K562 (cell line): ENCODE measurements at regions not wholly inside any gene's neighbourhood (a gene's known extent, or its start where the extent isn't known, plus 50 kb on each side); places are given as distances from the start of the nearest gene placed in this dataset.

Experiments used
- ATAC-seq: fragments of 200-7000 bp; cut with Tn5 transposase; 3 replicates; pipeline ENCODE4 v1.9.1; 2020; ENCODE audit warnings: moderate library complexity
- BruUV-seq: library from RNA; stranded (reverse); fragments of 400-500 nt; replicated peaks from 2 replicates; lab custom pipeline; 2021; lab: Mats Ljungman, UMichigan
- CTCF ChIA-PET: fragments of 300-600 bp; formaldehyde crosslinking; extraction: SDS; loops from one replicate; lab custom pipeline; 2021; ENCODE audit warnings: low intra/inter-chr PET ratio; lab: Yijun Ruan, JAX
- POLR2A ChIA-PET: fragments of 300-600, 350-650 bp; sonication (Branson Sonifier 250); formaldehyde crosslinking; extraction: SDS; loops from one replicate; lab custom pipeline; 2021; ENCODE audit warnings: antibody characterized with exemption, inconsistent platforms; lab: Yijun Ruan, JAX
- DNase-seq, 4 experiments: peaks; one replicate each; pipeline versions ENCODE4 v3.0.0 to v3.0.0-alpha.2; 2011 to 2018; ENCODE audit warnings: low spot score in 3 of 4, mixed read lengths in 3 of 4; ENCODE audit errors: extremely low read depth in 1 of 4
- FAIRE-seq: peaks from 2 replicates; lab custom pipeline; 2011; peaks lifted over from hg19 to GRCh38; lab: Jason Lieb, UNC
- H2AFZ ChIP-seq: 2 replicates; pipeline ENCODE4 v1.6.0; 2011; ENCODE audit warnings: low read depth, low read length, control low read depth, inconsistent platforms
- H3K27ac ChIP-seq: fragments of 200-600 bp; 3 replicates; pipeline ENCODE4 v1.8.0; 2011; ENCODE audit warnings: low read depth, mild to moderate bottlenecking, control low read depth, inconsistent platforms, low read length, moderate library complexity, mixed read lengths; ENCODE audit errors: extremely low read depth
- H3K27me3 ChIP-seq, 2 experiments: fragments of 300-600 bp in 1 of 2; 2 replicates in 1 of 2; 3 replicates in 1 of 2; pipeline versions ENCODE4 v1.6.0 to v1.8.0; 2011; ENCODE audit warnings: inconsistent platforms in 2 of 2, low read length in 2 of 2, mild to moderate bottlenecking in 1 of 2, mixed read lengths in 1 of 2, moderate library complexity in 1 of 2; ENCODE audit not compliant: control insufficient read depth in 2 of 2, insufficient read depth in 2 of 2
- H3K36me3 ChIP-seq: fragments of 300-600 bp; 3 replicates; pipeline ENCODE4 v1.8.0; 2011; ENCODE audit warnings: mild to moderate bottlenecking, low read length, inconsistent platforms; ENCODE audit not compliant: control insufficient read depth, insufficient read depth
- H3K4me1 ChIP-seq, 2 experiments: fragments of 200-600 bp in 1 of 2; replicated peaks in 1 of 2; 2 replicates in 1 of 2; 3 replicates in 1 of 2; pipeline versions ENCODE4 v1.5.1 to v1.8.0; 2011; ENCODE audit warnings: inconsistent platforms in 2 of 2, low read length in 2 of 2, mild to moderate bottlenecking in 1 of 2, mixed read lengths in 1 of 2, moderate library complexity in 1 of 2; ENCODE audit not compliant: control insufficient read depth in 2 of 2, insufficient read depth in 2 of 2
- H3K4me2 ChIP-seq: 2 replicates; pipeline ENCODE4 v1.6.1; 2011; ENCODE audit warnings: low read length, control low read depth, inconsistent platforms, mixed read lengths; ENCODE audit not compliant: insufficient read depth
- H3K4me3 ChIP-seq: fragments of 200-600 bp; sonication (generic), shearing (Covaris generic); 2 replicates; pipeline ENCODE4 v1.5.1; 2016; ENCODE audit warnings: control low read depth, inconsistent platforms
- H3K79me2 ChIP-seq: fragments of 200-600 bp; 3 replicates; pipeline ENCODE4 v1.8.0; 2011; ENCODE audit warnings: low read length, inconsistent platforms; ENCODE audit not compliant: control insufficient read depth, insufficient read depth
- H3K9ac ChIP-seq, 2 experiments: 2 replicates each; pipeline versions ENCODE4 v1.6.0 to v1.6.1; 2011; ENCODE audit warnings: low read depth in 2 of 2, low read length in 2 of 2, control low read depth in 1 of 2, inconsistent platforms in 1 of 2, mild to moderate bottlenecking in 1 of 2, mixed read lengths in 1 of 2; ENCODE audit not compliant: insufficient read depth in 1 of 2
- H3K9me1 ChIP-seq: one replicate; pipeline ENCODE4 v1.6.0; 2011; ENCODE audit warnings: inconsistent platforms, mild to moderate bottlenecking, low read length, moderate library complexity; ENCODE audit not compliant: control insufficient read depth, insufficient read depth
- H3K9me3 ChIP-seq: replicated peaks from 2 replicates; pipeline ENCODE4 v1.5.1; 2011; ENCODE audit warnings: low read depth, low read length, inconsistent platforms; ENCODE audit not compliant: control insufficient read depth, insufficient read depth
- H4K20me1 ChIP-seq: replicated peaks from 2 replicates; pipeline ENCODE4 v1.6.1; 2011; ENCODE audit warnings: low read length, inconsistent platforms, mixed read lengths; ENCODE audit not compliant: control insufficient read depth, insufficient read depth
- ELF2 ChIP-seq: fragments of 250-450 bp; sonication (Bioruptor Pico); IDR thresholded peaks from 2 replicates; pipeline ENCODE4 v1.5.0; 2021; ENCODE audit warnings: mild to moderate bottlenecking
- HMG20A ChIP-seq: fragments of 450-650 bp; formaldehyde crosslinking; conservative IDR thresholded peaks from 2 replicates; pipeline ENCODE4 v1.4.0; 2020; ENCODE audit warnings: mild to moderate bottlenecking, mixed read lengths
- JUN ChIP-seq, 2 experiments: sonication (generic) in 1 of 2; formaldehyde crosslinking in 1 of 2; IDR thresholded peaks; 2 replicates each; pipeline versions ENCODE4 v1.6.1 to v1.8.0; 2012 to 2022; ENCODE audit warnings: borderline replicate concordance in 2 of 2, mild to moderate bottlenecking in 2 of 2, improper control_type of control experiment in 1 of 2, low read depth in 1 of 2, low read length in 1 of 2, missing genetic modification reagents in 1 of 2
- LEF1 ChIP-seq: fragments of 450-650 bp; IDR thresholded peaks from 2 replicates; pipeline ENCODE4 v1.6.1; 2016; ENCODE audit warnings: mild to moderate bottlenecking
- MTA2 ChIP-seq: fragments of 450-650 bp; IDR thresholded peaks from 2 replicates; pipeline ENCODE4 v1.6.1; 2016; ENCODE audit warnings: low read depth
- RBM34 ChIP-seq: fragments of 200-400 bp; formaldehyde crosslinking; IDR thresholded peaks from 2 replicates; pipeline ENCODE4 v1.6.1; 2018; ENCODE audit warnings: low read length, borderline replicate concordance; ENCODE audit not compliant: insufficient read depth
- RFX5 ChIP-seq: IDR thresholded peaks from 2 replicates; pipeline ENCODE4 v1.6.1; 2011; ENCODE audit warnings: low read depth, mild to moderate bottlenecking, improper control_type of control experiment, low read length
- SOX6 ChIP-seq: fragments of 450-650 bp; IDR thresholded peaks from 2 replicates; pipeline ENCODE4 v1.6.1; 2014; ENCODE audit warnings: mild to moderate bottlenecking
- ZC3H8 ChIP-seq: fragments of 450-650 bp; IDR thresholded peaks from 2 replicates; pipeline ENCODE4 v1.6.1; 2017
- WGBS: fragments of 100-300 bp; shearing (Covaris generic); methylation state at CpG from one replicate; pipeline ENCODE4 v1.1.6; 2016; ENCODE audit warnings: low coverage, mixed read lengths; ENCODE audit not compliant: insufficient coverage; ENCODE audit errors: missing lambda C conversion rate; 5-methylcytosine and 5-hydroxymethylcytosine counted together
- in situ Hi-C: fragments of 300-500 bp; cut with MboI; formaldehyde crosslinking; loops from 4 replicates; pipeline ENCODE4 v1.15.0; 2018; ENCODE audit warnings: inconsistent platforms, mixed read lengths
- intact Hi-C: fragments of 100-400 bp; cut with micrococcal nuclease; formaldehyde crosslinking; loops from 2 replicates; pipeline ENCODE4 v1.14.2; 2022
- TF ChIP-seq, protein P1 (sequence below): fragments of 250-450 bp; sonication (Bioruptor Pico); IDR thresholded peaks from 2 replicates; pipeline ENCODE4 v1.5.0; 2021; ENCODE audit warnings: mild to moderate bottlenecking, borderline replicate concordance
- TF ChIP-seq, protein P2 (sequence below): fragments of 250-450 bp; sonication (Bioruptor Pico); IDR thresholded peaks from 2 replicates; pipeline ENCODE4 v1.4.0; 2020; ENCODE audit warnings: mild to moderate bottlenecking, moderate library complexity, borderline replicate concordance

DNA sequence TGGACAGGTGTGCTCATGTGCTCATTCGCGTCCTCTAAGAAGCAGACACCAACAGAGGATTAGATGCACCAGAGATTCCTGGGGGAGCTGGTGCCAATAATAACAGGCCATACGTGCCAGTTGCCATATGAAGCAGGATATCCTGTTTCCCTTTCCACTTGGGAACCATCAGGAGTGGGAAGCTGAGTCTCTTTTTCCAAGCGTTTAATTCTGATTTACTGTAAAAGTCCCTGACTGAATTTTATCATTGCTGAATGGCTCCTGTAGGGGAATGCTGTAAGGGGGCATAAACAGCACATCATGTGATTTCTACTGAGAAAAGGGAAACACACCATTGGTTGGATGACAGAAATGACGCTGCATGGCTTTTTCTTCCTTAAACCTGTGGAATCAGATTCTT, 113.3 kb downstream of the IRF8 start:
- FAIRE-seq: no peak
- H3K36me3 ChIP-seq: no peaks in the 10 kb centered on the region
- no peaks in the 10 kb centered on the region for H3K9me1 ChIP-seq
- no peak overlapping the region for H3K9ac ChIP-seq
- no peaks in the 10 kb centered on the region for H3K9me3 ChIP-seq
- BruUV-seq: no TSS peak
- H3K27ac ChIP-seq: no peak overlapping the region
- H3K4me1 ChIP-seq: no peaks in the 10 kb centered on the region
- H3K27me3 ChIP-seq: peaks cover 0 to 4% of the 10 kb centered on the region in 2 experiments; a peak in 1 of 5 replicates
- POLR2A ChIA-PET: interaction anchor here (0.7 kb wide), 1 partner anchor 68 kb away, joined by 3 read pairs; no protein-coding TSS in a partner anchor
- no peaks in the 10 kb centered on the region for H4K20me1 ChIP-seq
- ATAC-seq: no peak
- H3K4me2 ChIP-seq: no peak overlapping the region
- 4% methylated on average over 4 of the region's 5 CpGs for WGBS
- H3K79me2 ChIP-seq: no peaks in the 10 kb centered on the region
- intact Hi-C loops: no loop called here
- no peak for DNase-seq
- in situ Hi-C loops: loop anchor here (25.0 kb wide), 1 partner anchor 900 kb away; the partner anchor contains the start of gene CIBAR2
- no peak overlapping the region for H2AFZ ChIP-seq
- CTCF ChIA-PET: interaction anchor here (1.1 kb wide), 1 partner anchor 12 kb away, joined by 3 read pairs; no protein-coding TSS in a partner anchor
- H3K4me3 ChIP-seq: no peak overlapping the region
- TF ChIP-seq SOX6 (no peak), RBM34 (no peak), LEF1 (no peak), JUN (IDR thresholded peaks at IDR 0.05; ENCODE audit: borderline replicate concordance, low read depth, low read length) (no peak), JUN (CRISPR knock-in tag; IDR thresholded peaks at IDR 0.05; ENCODE audit: borderline replicate concordance) (no peak), RFX5 (no peak), ELF2 (CRISPR knock-in tag) (no peak), HMG20A (CRISPR knock-in tag) (no peak), ZC3H8 (no peak), MTA2 (no peak)
- TF ChIP-seq, protein P1, sequence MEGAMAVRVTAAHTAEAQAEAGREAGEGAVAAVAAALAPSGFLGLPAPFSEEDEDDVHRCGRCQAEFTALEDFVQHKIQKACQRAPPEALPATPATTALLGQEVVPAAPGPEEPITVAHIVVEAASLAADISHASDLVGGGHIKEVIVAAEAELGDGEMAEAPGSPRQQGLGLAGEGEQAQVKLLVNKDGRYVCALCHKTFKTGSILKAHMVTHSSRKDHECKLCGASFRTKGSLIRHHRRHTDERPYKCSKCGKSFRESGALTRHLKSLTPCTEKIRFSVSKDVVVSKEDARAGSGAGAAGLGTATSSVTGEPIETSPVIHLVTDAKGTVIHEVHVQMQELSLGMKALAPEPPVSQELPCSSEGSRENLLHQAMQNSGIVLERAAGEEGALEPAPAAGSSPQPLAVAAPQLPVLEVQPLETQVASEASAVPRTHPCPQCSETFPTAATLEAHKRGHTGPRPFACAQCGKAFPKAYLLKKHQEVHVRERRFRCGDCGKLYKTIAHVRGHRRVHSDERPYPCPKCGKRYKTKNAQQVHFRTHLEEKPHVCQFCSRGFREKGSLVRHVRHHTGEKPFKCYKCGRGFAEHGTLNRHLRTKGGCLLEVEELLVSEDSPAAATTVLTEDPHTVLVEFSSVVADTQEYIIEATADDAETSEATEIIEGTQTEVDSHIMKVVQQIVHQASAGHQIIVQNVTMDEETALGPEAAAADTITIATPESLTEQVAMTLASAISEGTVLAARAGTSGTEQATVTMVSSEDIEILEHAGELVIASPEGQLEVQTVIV (CRISPR knock-in tag): no peak
- TF ChIP-seq, protein P2, sequence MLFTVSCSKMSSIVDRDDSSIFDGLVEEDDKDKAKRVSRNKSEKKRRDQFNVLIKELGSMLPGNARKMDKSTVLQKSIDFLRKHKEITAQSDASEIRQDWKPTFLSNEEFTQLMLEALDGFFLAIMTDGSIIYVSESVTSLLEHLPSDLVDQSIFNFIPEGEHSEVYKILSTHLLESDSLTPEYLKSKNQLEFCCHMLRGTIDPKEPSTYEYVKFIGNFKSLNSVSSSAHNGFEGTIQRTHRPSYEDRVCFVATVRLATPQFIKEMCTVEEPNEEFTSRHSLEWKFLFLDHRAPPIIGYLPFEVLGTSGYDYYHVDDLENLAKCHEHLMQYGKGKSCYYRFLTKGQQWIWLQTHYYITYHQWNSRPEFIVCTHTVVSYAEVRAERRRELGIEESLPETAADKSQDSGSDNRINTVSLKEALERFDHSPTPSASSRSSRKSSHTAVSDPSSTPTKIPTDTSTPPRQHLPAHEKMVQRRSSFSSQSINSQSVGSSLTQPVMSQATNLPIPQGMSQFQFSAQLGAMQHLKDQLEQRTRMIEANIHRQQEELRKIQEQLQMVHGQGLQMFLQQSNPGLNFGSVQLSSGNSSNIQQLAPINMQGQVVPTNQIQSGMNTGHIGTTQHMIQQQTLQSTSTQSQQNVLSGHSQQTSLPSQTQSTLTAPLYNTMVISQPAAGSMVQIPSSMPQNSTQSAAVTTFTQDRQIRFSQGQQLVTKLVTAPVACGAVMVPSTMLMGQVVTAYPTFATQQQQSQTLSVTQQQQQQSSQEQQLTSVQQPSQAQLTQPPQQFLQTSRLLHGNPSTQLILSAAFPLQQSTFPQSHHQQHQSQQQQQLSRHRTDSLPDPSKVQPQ (CRISPR knock-in tag): no peak
